ENCODE measurements at regions not wholly inside any gene's neighbourhood (a gene's known extent, or its start where the extent isn't known, plus 50 kb on each side); places are given as distances from the start of the nearest gene placed in this dataset.

- Histone ChIP-seq H3K27me3 (no peaks in the 10 kb centered on the region), H3K36me3 (no peaks in the 10 kb centered on the region), H3K4me3 (no peak overlapping the region), H3K9me3 (no peaks in the 10 kb centered on the region), H3K4me1 (no peaks in the 10 kb centered on the region), H3K27ac (no peak overlapping the region)
- in situ Hi-C loops (cut with MboI; ENCODE audit: low sequenced_read_pairs in 4 of 4): no loop called here
- no peak for ATAC-seq
- intact Hi-C loops (cut with DNase I; ENCODE audit: low total_unique reads): no loop called here
- no peak for TF ChIP-seq POLR2A (IDR thresholded peaks at IDR 0.05)
- TF ChIP-seq CTCF (IDR thresholded peaks at IDR 0.05 in 4 of 5, conservative IDR thresholded peaks at IDR 0.05 in 1 of 5): no peak
- DNase-seq: no peak
Measured at GRCh38 chr4:15213302-15213970, 211.2 kb downstream of the CPEB2 start.

DNA sequence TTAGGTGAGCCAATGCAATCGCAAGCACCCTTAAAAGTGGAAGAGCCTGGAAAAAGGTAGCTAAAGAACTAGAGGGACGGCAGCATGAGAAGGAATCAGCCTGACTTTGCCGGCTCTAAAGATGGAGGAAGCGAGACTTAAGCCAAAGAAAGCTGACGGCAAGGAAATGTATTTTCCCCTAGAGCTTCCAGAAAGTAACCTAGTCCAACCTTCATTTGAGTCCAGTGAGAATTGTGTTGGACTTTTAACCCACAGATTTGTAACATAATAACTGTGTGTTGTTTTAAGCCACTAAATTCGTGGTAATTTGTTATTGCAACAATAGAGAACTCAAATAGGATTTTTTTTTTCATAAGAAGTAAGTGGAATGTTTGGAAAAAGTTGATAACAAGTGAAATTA, 212.7 kb upstream of the C1QTNF7 start:
- H3K27ac ChIP-seq: no peak overlapping the region
- no peak for DNase-seq
- in situ Hi-C loops (cut with MboI; ENCODE audit: low sequenced_read_pairs in 4 of 4) (no loop called here), intact Hi-C loops (cut with DNase I; ENCODE audit: low total_unique reads) (no loop called here)
- ATAC-seq: no peak
- no peaks in the 10 kb centered on the region for H3K4me1 ChIP-seq
- TF ChIP-seq CTCF (IDR thresholded peaks at IDR 0.05 in 4 of 5, conservative IDR thresholded peaks at IDR 0.05 in 1 of 5) (no peak), POLR2A (IDR thresholded peaks at IDR 0.05) (no peak)
- H3K36me3 ChIP-seq: no peaks in the 10 kb centered on the region
- H3K27me3 ChIP-seq: no peaks in the 10 kb centered on the region
- H3K9me3 ChIP-seq: no peaks in the 10 kb centered on the region
- no peak overlapping the region for H3K4me3 ChIP-seq

- no peaks in the 10 kb centered on the region for H3K27me3 ChIP-seq
- no peaks in the 10 kb centered on the region for H3K36me3 ChIP-seq
- no peak for TF ChIP-seq CTCF (IDR thresholded peaks at IDR 0.05 in 4 of 5, conservative IDR thresholded peaks at IDR 0.05 in 1 of 5)
- no peak for TF ChIP-seq POLR2A (IDR thresholded peaks at IDR 0.05)
- H3K9me3 ChIP-seq: no peaks in the 10 kb centered on the region
- no peak overlapping the region for H3K27ac ChIP-seq
- in situ Hi-C loops (cut with MboI; ENCODE audit: low sequenced_read_pairs in 4 of 4) (loop anchor here in 1 of 4 donors (25.0 kb wide), 1 partner anchor 436 kb away; the partner anchor contains the start of gene FBXL5), intact Hi-C loops (cut with DNase I; ENCODE audit: low total_unique reads) (no loop called here)
- ATAC-seq (no peak), DNase-seq (no peak)
- no peak overlapping the region for H3K4me3 ChIP-seq
- H3K4me1 ChIP-seq: no peaks in the 10 kb centered on the region
Measured at GRCh38 chr4:15226203-15226602, 201.6 kb upstream of the C1QTNF7 start.

DNA sequence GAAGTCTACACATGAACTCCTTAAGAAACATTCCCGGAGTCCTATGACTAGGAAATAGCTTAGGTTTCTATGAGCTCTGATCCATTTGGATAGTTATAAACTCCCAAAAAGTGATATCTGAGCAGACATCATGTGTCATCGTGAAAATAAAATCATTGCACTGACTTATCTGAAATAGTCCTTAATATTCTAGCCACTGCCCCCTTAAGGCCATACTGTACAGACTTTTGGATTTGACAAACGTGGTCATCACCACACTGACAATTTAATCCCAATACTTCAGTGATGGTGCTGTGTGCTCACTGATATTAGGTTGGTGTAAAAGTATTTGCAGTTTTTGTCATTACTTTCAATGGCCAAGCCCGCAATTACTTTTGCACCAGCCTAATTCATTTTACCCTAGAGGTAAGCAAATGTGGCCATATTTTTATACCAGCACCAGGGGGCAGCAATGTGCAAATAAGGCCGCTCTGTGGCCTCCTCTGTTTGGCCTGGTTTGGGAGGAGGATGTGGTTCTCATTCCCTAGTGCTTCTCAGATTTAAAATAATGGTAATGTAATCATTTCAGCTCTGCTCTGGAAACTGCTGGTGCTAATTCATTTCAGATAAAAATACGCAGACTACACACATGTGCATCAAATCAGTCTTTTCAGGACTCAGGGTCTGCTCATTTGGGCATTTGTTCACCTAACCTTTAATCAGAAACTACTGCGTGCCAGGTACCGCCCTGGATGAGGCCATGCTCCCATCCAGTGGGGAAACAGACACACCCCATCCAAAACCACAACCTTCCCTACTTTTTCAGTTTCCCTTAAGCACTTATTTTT, 196.4 kb upstream of the C1QTNF7 start:
- no peak overlapping the region for H3K27ac ChIP-seq
- ATAC-seq (peak; percentile 81), DNase-seq (peak; percentile 51 to 64)
- H3K36me3 ChIP-seq: no peaks in the 10 kb centered on the region
- in situ Hi-C loops (cut with MboI; ENCODE audit: low sequenced_read_pairs in 4 of 4) (loop anchor here in 3 of 4 donors (5.0 to 25.0 kb wide), 3 partner anchors 223 to 431 kb away; partner anchors contain the start of gene FBXL5 (in 1 of the 3)), intact Hi-C loops (cut with DNase I; ENCODE audit: low total_unique reads) (loop anchor here (2.0 to 10.0 kb wide), 3 partner anchors 163 to 421 kb away; no protein-coding TSS in a partner anchor)
- H3K9me3 ChIP-seq: no peaks in the 10 kb centered on the region
- TF ChIP-seq CTCF (IDR thresholded peaks at IDR 0.05 in 4 of 5, conservative IDR thresholded peaks at IDR 0.05 in 1 of 5) (peak; percentile 32 to 53 (median 39)), POLR2A (IDR thresholded peaks at IDR 0.05) (no peak)
- no peaks in the 10 kb centered on the region for H3K4me1 ChIP-seq
- no peak overlapping the region for H3K4me3 ChIP-seq
- no peaks in the 10 kb centered on the region for H3K27me3 ChIP-seq

All from gastrocnemius medialis (tissue), 4 donors.